Retinal pigment epithelial cell (primary cell): ENCODE measurements at regions not wholly inside any gene's neighbourhood (a gene's known extent, or its start where the extent isn't known, plus 50 kb on each side); places are given as distances from the start of the nearest gene placed in this dataset.

ENCODE experiments used
- DNase-seq: peaks from one replicate; pipeline ENCODE4 v3.0.0-alpha.2; 2010; ENCODE audit warnings: low read depth
- H3K4me3 ChIP-seq: 2 replicates; pipeline ENCODE4 v1.5.1; 2011; ENCODE audit warnings: mild to moderate bottlenecking, low read length, control low read depth, moderate library complexity
- TF ChIP-seq, protein P1 (sequence below): conservative IDR thresholded peaks from 2 replicates; pipeline ENCODE4 v1.5.1; 2011; ENCODE audit warnings: low read depth, low read length, control low read depth, inconsistent platforms

GRCh38 chr4:159981469-159981856, 878.6 kb downstream of the RAPGEF2 start:
- DNase-seq = no peak
- TF ChIP-seq, protein P1, sequence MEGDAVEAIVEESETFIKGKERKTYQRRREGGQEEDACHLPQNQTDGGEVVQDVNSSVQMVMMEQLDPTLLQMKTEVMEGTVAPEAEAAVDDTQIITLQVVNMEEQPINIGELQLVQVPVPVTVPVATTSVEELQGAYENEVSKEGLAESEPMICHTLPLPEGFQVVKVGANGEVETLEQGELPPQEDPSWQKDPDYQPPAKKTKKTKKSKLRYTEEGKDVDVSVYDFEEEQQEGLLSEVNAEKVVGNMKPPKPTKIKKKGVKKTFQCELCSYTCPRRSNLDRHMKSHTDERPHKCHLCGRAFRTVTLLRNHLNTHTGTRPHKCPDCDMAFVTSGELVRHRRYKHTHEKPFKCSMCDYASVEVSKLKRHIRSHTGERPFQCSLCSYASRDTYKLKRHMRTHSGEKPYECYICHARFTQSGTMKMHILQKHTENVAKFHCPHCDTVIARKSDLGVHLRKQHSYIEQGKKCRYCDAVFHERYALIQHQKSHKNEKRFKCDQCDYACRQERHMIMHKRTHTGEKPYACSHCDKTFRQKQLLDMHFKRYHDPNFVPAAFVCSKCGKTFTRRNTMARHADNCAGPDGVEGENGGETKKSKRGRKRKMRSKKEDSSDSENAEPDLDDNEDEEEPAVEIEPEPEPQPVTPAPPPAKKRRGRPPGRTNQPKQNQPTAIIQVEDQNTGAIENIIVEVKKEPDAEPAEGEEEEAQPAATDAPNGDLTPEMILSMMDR = no peak
- no peak overlapping the region for H3K4me3 ChIP-seq

DNA sequence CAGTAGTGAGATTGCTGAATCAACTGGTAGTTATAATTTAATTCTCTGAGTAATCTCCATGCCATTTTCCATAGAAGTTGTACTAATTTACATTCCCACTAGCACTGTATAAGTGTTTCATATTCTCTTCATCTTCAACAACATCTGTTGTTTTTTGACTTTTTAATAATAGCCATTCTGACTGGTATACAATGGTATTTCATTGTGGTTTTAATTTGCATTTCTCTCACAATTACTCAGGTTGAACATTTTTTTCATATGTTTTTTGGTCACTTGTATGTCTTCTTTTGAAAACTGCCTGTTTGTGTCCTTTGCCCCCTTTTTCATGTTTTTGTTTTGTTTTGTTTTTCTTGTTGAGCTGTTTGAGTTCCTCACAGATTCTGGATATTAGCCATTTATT, 880.2 kb downstream of the RAPGEF2 start:
- no peak for DNase-seq
- TF ChIP-seq, protein P1 = no peak
- H3K4me3 ChIP-seq = no peak overlapping the region

GRCh38 chr4:160009656-160010493, 907.0 kb downstream of the RAPGEF2 start:
- H3K4me3 ChIP-seq = no peak overlapping the region
- TF ChIP-seq, protein P1 = no peak

DNA sequence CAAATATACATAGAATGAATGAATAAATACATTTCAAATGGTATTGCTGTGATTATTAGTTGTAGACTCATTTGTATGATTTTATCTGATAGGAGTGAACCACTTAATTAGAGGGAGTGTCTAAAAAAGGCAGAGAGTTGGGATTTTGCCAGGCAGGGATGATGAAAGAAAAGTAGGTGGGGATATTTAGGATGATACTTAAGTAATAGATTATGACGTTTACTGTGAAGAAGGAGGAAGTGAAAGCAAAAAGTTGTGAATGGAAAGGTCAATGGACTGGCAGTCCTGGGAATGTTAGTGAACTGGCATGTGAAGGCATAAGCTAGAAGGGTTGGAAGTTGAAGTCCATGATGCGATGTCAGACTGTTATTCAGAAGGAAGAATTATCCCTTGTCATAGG, 917.1 kb downstream of the RAPGEF2 start:
- TF ChIP-seq, protein P1 = no peak
- no peak overlapping the region for H3K4me3 ChIP-seq
- DNase-seq = no peak

More at GRCh38 chr4:160009656-160010493, 907.0 kb downstream of the RAPGEF2 start:
- no peak for DNase-seq

DNA sequence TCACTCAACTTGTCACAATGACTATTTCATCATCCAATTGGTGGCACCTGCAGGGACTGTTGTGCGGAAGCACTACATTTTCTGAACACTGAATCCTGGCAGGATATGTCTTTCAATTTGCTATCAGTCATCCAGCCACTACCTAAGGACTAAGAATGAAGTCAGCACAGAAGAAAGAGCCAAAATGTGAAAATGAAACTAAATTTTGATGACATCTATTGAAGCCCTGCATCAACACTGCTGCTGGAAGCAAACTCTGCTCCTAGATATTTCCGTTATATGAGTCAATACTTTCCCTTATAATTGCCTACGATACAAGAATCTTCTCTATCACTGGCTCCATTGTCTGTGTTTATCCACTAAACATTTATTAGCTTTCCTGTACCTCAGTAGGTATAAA, 917.9 kb downstream of the RAPGEF2 start:
- no peak for DNase-seq
- H3K4me3 ChIP-seq = no peak overlapping the region
- TF ChIP-seq, protein P1 = no peak

DNA sequence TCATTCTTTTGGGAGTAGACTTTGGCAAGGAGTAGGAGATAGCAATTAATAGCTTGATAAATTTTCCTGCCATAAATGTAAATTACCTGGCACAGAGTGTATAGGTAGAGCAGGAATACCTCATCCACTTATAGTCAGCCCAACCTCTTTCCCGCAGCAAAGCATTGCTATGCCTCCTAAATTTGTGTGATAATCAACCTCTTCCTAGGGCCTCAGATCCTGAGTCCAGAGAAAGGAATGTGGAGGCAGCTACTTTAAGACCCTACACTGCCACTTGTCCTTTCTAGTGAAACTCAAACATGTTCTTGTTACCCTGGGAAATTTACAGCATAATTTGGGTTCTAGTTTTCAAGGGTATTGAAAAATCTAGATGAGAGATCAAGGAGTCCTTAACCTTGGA, 919.0 kb downstream of the RAPGEF2 start:
- no peak overlapping the region for H3K4me3 ChIP-seq
- no peak for DNase-seq
- TF ChIP-seq, protein P1 = no peak

DNA sequence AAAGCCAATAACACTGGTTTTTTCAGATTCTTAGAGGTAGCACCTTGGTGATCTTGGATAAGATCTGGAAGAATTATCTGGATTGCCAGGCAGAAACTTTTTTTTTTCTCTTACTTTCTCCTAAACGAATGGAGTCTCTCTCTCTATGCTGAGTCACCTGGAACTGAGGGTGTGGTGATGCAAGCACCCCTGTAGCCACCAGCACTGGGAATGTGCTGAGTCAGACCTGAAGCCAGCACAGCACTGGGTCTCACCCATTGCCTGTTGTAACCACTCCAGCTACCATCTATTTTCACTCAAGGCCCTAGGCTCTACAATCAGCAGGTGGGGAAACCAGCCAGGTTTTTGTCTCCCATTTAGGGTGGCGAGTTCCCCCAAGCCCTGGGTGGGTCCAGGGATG, 923.8 kb downstream of the RAPGEF2 start:
- TF ChIP-seq, protein P1 = no peak
- H3K4me3 ChIP-seq = no peak overlapping the region
- DNase-seq = peak; percentile 31
